ENCODE measurements at regions not wholly inside any gene's neighbourhood (a gene's known extent, or its start where the extent isn't known, plus 50 kb on each side); places are given as distances from the start of the nearest gene placed in this dataset.

DNA sequence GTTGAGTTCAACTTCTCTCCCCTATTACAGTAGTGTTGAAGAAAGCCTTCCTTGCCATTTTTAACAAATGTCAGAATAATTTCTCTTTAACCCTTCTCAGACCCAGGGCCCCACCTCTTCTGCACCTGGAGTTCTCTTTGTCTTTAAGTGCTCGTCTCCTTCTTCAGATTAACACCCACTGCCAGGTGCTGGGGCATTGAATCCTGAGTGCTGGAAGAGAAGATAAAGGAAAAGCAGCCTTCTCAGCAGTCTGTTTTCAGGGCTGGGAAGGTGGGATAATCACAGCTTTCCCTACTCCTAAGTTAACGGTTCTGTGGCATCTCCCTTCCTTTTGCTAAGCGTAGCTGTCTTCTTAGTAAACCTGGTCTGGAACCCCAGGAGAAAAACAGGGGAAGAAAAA is 114.6 kb upstream of the TAB2 start:
- Mint-ChIP-seq H3K27me3 (ENCODE audit: unreplicated experiment) (no peaks in the 10 kb centered on the region), H3K9me3 (ENCODE audit: unreplicated experiment) (no peaks in the 10 kb centered on the region), H3K4me3 (ENCODE audit: unreplicated experiment) (no peak overlapping the region), H3K27ac (ENCODE audit: unreplicated experiment) (no peak overlapping the region), H3K4me1 (ENCODE audit: unreplicated experiment) (peaks cover 10% of the 10 kb centered on the region), H3K36me3 (ENCODE audit: low read depth, unreplicated experiment) (peaks cover 12% of the 10 kb centered on the region)
- TF ChIP-seq, protein P1, sequence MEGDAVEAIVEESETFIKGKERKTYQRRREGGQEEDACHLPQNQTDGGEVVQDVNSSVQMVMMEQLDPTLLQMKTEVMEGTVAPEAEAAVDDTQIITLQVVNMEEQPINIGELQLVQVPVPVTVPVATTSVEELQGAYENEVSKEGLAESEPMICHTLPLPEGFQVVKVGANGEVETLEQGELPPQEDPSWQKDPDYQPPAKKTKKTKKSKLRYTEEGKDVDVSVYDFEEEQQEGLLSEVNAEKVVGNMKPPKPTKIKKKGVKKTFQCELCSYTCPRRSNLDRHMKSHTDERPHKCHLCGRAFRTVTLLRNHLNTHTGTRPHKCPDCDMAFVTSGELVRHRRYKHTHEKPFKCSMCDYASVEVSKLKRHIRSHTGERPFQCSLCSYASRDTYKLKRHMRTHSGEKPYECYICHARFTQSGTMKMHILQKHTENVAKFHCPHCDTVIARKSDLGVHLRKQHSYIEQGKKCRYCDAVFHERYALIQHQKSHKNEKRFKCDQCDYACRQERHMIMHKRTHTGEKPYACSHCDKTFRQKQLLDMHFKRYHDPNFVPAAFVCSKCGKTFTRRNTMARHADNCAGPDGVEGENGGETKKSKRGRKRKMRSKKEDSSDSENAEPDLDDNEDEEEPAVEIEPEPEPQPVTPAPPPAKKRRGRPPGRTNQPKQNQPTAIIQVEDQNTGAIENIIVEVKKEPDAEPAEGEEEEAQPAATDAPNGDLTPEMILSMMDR (IDR thresholded peaks at IDR 0.05; ENCODE audit: unreplicated experiment): no peak
- no peak for DNase-seq (ENCODE audit: low spot score)

DNA sequence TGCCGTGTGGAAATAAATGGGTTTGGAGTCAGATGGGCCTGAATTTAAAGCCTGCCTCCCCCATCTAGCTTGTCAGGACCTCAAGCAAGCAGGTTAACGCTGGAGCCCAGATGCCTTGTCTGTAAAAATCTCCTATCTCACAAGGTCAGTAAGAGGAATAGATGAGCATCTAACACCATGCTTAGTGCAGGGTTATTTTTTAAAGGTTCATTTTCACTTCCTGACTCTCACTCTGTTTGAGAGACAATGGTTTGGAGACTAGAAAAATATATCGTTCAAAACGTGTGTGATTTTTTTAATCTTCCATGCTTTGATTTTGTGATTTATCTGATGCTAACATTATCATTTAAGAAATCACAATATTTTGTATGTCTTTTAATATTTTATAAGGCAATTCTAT is 114.0 kb upstream of the TAB2 start:
- TF ChIP-seq, protein P1 (IDR thresholded peaks at IDR 0.05; ENCODE audit: unreplicated experiment): no peak
- Mint-ChIP-seq H3K36me3 (ENCODE audit: low read depth, unreplicated experiment) (peaks cover 12% of the 10 kb centered on the region), H3K27ac (ENCODE audit: unreplicated experiment) (no peak overlapping the region), H3K4me3 (ENCODE audit: unreplicated experiment) (no peak overlapping the region), H3K4me1 (ENCODE audit: unreplicated experiment) (peaks cover 10% of the 10 kb centered on the region), H3K27me3 (ENCODE audit: unreplicated experiment) (no peaks in the 10 kb centered on the region), H3K9me3 (ENCODE audit: unreplicated experiment) (no peaks in the 10 kb centered on the region)
- DNase-seq (ENCODE audit: low spot score): no peak

DNA sequence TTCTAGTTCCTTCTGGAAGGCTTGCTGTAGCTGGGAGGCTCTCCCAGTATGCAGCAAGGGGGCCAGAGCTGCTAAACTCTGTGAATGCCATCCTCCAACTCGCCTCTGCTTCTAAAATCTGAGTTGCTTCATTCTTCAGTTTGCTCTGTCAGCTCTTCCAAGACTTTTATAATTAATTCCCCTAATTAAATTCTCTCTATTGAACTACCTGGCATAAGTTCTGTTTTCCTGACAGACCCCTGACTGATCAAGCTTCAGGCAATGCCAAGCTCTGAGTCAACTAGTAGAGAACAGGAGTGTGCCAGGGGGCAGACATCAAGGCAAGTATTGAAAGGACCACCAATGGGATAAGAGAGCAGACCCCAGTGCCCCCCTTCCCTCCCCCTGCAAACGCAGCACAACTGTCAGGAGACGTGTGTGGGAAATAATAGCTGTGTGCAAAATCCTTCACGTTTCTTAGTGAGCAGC is 109.3 kb upstream of the TAB2 start:
- Mint-ChIP-seq H3K27me3 (ENCODE audit: unreplicated experiment) (no peaks in the 10 kb centered on the region), H3K4me1 (ENCODE audit: unreplicated experiment) (peaks cover 8% of the 10 kb centered on the region), H3K36me3 (ENCODE audit: low read depth, unreplicated experiment) (no peaks in the 10 kb centered on the region), H3K27ac (ENCODE audit: unreplicated experiment) (no peak overlapping the region), H3K9me3 (ENCODE audit: unreplicated experiment) (no peaks in the 10 kb centered on the region), H3K4me3 (ENCODE audit: unreplicated experiment) (peak overlapping the region; percentile 38)
- DNase-seq (ENCODE audit: low spot score): no peak
- TF ChIP-seq, protein P1 (IDR thresholded peaks at IDR 0.05; ENCODE audit: unreplicated experiment): no peak

DNA sequence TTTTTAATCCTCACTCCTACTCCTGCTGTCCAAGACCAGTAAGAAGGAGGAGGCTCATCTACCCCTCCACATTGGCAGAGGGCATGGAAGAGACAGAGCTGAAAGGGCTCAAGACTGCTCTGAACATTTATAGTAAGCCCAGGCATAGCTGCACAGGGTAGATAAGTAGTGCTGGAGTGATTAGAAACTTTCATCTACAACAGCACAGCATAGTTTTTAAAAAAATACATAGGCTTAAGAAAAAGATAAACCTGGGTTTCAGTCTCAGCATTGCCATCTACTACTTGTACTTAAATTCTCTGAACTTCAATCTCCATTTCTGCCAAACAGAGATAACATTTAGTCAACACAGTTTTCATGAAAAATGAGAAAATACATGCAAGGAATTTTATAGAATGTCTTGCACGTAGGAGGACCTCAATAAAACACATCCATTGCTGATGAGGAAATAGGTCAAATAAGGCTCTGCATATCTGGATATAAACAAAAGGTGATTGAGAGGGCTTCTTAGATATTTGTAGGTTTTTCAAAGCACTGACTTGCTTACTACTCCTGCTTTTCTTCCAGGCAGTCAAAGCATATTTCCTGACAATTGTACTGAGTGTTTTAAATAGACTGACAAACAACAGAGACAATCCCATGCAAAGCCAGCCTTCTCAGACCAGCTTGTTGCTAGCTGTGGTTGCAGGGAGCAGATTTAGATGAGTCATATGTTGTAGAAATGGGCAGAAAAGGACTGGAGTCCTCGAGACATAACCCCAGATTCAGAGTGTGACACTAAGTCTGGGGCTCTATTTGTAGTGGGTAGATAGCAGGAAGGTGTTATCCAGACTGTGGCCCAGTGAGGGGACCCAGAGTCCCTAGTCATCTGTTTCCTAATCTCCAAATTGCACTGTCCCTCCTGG is 107.4 kb upstream of the TAB2 start:
- no peak for DNase-seq (ENCODE audit: low spot score)
- Mint-ChIP-seq H3K27ac (ENCODE audit: unreplicated experiment) (no peak overlapping the region), H3K9me3 (ENCODE audit: unreplicated experiment) (no peaks in the 10 kb centered on the region), H3K4me1 (ENCODE audit: unreplicated experiment) (peaks cover 8% of the 10 kb centered on the region), H3K4me3 (ENCODE audit: unreplicated experiment) (no peak overlapping the region), H3K36me3 (ENCODE audit: low read depth, unreplicated experiment) (no peaks in the 10 kb centered on the region), H3K27me3 (ENCODE audit: unreplicated experiment) (no peaks in the 10 kb centered on the region)
- TF ChIP-seq, protein P1 (IDR thresholded peaks at IDR 0.05; ENCODE audit: unreplicated experiment): no peak

DNA sequence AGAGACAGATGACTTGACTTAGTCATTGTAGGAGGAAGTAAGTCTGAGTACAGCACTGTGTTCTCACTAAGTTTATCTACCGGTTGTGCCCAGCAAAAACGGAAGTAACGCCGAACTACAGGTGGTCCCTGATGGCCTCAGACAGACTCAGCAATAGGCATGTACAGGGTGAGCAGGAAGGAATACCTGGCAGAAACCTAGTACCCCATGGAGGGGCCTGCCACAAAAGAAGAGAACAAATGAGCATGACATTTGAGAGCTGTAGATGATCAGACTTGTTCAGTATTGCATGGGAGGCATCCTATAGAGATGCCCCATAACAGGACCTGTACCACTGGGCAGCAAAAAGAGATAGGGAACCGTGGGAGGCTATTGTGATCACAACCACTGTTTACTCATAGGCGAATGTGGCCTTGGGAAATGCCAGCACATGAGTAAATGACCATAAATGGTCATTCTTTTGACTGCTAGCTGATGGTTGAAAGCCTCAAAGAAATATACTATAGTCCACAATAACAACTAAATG is 106.4 kb upstream of the TAB2 start:
- no peak overlapping the region for H3K4me3 Mint-ChIP-seq (ENCODE audit: unreplicated experiment)
- peaks cover 8% of the 10 kb centered on the region for H3K4me1 Mint-ChIP-seq (ENCODE audit: unreplicated experiment)
- TF ChIP-seq, protein P1 (IDR thresholded peaks at IDR 0.05; ENCODE audit: unreplicated experiment): no peak
- no peaks in the 10 kb centered on the region for H3K36me3 Mint-ChIP-seq (ENCODE audit: low read depth, unreplicated experiment)
- no peaks in the 10 kb centered on the region for H3K27me3 Mint-ChIP-seq (ENCODE audit: unreplicated experiment)
- DNase-seq (ENCODE audit: low spot score): no peak
- H3K27ac Mint-ChIP-seq (ENCODE audit: unreplicated experiment): no peak overlapping the region
- no peaks in the 10 kb centered on the region for H3K9me3 Mint-ChIP-seq (ENCODE audit: unreplicated experiment)
